Stimulated activated CD8-positive, alpha-beta memory T cell treated with anti-CD3 and anti-CD28 coated beads, Interleukin-15, amount 100 ng/mL, for 48 hours (primary cell): ENCODE measurements at regions not wholly inside any gene's neighbourhood (a gene's known extent, or its start where the extent isn't known, plus 50 kb on each side); places are given as distances from the start of the nearest gene placed in this dataset.

Source experiments
- DNase-seq, 2 donors: peaks; one replicate each; pipeline ENCODE4 v3.0.0-alpha.2; 2020; ENCODE audit warnings: low read depth in 2 of 2

GRCh38 chr13:53201454-53202225 is 173.0 kb downstream of the OLFM4 start:
- no peak for DNase-seq

- no peak for DNase-seq
Measured at GRCh38 chr13:53204598-53204997, 176.0 kb downstream of the OLFM4 start.

DNA sequence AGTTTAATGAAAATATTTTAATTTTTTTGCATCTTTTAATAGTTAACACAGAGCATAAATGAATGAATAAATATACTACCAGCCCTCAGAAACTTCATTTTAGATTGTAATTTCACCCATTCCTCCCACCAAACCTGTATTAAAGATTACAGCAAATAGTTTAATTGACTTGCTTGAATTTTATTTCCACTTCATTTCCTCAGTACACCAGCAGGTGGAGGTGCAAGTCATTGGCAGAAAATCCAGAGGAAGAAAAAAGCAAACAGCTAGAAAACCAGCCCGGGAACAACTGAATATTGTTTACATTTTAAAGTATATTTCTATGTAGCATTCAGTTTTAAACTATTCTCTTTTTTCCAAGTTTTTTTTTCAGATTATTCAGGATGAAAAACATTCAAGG is 177.8 kb downstream of the OLFM4 start:
- DNase-seq = no peak

DNA sequence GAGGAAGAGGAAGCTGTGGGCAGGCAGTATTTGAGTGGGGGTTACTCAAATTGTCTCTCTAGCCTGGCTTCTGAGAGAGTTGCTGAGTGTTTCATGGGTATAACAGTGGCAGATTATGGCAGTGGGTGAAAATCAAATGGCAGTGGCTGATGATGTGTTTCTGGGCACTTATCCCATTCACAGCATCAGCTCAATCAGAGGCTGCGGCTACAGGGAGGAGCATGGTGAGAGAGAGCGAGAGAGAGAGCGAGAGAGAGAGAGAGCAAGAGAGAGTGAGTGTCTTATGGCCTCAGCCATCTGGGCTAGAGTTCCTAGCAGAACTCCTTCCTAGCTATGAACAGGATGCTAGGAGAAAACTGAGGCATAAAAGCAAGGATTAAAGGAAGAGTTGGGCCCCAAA is 178.9 kb downstream of the OLFM4 start:
- DNase-seq = no peak

- no peak for DNase-seq
Measured at GRCh38 chr13:53214433-53214832, 185.8 kb downstream of the OLFM4 start.

- no peak for DNase-seq
Measured at GRCh38 chr13:53215563-53215962, 186.9 kb downstream of the OLFM4 start.

- DNase-seq = no peak
Measured at GRCh38 chr13:53216773-53217172, 188.2 kb downstream of the OLFM4 start.

GRCh38 chr13:53217194-53217593 is 188.6 kb downstream of the OLFM4 start:
- no peak for DNase-seq

DNA sequence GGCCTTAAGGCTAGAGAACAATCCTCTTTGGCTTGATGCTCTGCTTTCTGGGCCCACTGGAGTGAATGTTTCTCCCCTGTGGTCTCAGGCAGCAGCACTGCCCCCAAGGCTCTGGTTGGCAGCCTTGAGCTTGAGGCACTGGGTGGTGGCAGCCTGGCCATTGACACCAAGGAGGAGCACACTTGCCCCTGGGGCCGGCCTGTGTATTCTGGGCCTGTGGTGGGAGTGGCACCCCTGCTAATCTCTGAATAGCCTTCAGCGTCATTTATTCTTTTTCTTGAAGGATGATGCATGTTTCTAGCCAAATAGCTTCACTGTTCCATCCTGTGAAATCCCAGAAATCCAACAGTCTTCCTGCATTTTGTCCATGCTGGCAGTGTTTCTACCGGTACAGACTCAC is 191.4 kb downstream of the OLFM4 start:
- DNase-seq = no peak

DNA sequence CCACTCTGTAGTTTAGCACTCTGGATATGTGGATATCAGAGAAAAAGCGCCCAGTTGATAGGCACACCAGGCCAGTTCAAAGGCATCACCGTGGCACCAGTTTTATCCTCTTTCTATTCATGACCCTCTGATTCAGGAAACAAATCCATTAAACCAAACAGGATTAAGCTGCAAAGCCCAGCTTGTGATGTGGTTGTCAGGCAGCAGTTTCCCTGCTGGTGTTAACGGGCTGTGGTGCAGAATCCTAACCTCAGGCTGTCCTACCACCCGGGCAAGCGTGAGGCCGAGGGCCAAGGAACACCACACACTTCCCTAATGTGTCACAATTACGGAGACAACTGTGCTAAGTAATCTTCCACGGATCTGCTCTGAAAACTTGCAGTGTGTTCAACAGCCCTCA is 209.1 kb downstream of the OLFM4 start:
- DNase-seq = no peak

DNA sequence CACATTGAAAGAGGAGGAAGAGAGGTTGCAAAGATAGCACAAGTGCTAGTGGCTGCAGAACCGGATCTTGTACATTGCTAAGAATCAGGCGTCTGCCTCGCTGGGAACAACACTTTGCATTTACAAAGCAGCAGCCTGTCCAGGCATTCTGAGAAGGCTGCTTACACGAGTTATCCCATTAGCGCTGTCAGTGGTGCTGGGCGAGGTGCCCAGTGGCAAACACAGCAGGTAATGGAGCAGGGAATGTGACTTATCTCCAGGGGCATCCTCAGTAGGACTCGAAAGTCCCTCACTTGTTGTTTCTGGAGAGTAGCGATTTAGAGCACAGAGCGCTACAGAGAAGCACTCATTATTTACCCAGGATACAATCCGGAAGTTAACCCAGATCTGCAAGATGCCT is 209.6 kb downstream of the OLFM4 start:
- no peak for DNase-seq

DNA sequence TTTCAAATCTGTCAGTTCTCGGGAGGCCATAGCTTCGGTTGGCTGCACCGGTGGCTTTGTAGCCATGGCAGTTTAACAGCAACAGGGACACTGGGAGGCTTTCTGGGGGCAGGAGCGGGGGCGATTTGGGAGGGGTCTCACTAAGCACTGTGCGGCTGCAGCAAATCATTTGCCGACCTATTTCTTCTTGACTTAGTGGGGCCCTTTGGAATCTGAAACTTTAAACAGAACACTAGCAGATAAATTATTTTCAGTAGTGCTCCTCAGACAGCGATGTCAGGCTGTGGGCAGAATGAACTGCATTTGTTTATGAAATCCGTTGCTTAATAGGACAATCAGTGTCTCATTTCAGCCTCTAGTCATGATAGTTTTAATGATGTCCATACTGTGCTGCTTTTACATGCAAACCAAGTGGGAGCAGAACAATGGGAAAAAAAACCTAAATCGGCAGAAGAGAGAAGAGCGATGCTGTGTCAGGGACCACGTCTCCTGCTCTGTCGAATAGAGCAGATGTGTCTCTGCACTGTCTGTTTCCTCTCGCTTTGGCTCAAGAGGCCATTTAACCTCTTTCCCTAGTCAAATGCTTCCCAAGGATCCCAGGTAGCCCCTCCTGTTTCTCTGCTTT is 211.9 kb downstream of the OLFM4 start:
- DNase-seq = no peak

DNA sequence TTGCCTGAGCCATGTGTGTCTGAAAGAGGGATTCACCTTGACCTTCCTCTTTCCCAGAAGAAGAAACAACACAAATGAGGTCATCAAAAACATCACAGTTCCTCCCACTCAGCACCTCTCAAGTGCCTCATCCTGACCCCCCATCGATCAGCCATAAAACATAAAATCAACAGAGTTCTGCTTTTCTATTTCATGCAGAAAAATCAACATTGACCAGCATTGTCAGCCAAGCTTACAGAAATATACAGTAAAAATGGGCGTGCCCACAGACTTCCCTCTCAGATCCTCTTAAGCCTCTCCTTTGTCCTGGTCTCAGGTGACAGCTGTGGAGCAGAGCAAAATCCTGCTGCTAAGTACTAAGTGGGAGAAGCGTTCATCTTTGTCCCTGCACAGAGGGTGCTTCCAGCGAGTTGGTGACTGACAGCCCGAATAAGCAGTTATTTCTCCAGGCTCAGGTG is 213.3 kb downstream of the OLFM4 start:
- DNase-seq = no peak

DNA sequence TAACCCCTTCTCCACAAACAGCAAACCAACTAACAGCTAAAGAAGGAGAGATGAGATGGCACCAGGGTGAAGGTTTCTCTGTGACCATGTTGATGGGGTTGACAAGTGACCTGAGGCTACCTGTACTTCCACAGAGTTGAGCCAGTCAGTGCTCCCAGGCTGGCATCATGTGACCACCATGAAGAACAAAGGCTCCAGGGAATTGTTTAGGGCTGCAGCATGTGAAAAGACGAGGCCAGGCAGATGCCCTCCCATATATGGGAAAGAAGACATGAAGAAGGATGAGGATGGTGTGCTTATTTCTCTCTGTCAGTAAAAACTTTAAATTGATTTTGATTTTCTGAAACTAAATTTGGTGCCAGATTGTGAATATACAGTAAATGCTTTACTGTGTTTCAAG is 220.6 kb downstream of the OLFM4 start:
- no peak for DNase-seq

- DNase-seq = no peak
Measured at GRCh38 chr13:53250272-53250875, 221.8 kb downstream of the OLFM4 start.

GRCh38 chr13:53250977-53251376 is 222.4 kb downstream of the OLFM4 start:
- no peak for DNase-seq

DNA sequence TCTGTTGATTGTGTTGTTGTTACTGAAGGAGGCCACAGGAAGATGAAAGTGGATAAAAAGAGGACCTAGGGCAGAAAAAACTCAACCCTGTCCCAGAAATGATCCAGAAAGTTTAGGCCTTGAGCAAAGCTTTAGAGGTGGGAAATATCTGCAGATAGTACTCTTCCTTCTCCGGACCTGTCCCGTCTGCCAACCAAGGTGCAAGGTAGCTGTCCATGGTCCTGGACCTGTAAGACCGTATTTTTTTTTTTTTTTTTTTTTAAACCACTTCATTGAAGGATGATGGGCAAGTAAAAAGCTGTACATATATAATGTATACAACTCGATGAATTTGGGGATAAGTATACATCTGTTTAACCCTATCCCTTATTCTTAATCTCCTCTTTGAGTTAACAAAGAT is 225.9 kb downstream of the OLFM4 start:
- no peak for DNase-seq

- no peak for DNase-seq
Measured at GRCh38 chr13:53255795-53256194, 227.2 kb downstream of the OLFM4 start.

DNA sequence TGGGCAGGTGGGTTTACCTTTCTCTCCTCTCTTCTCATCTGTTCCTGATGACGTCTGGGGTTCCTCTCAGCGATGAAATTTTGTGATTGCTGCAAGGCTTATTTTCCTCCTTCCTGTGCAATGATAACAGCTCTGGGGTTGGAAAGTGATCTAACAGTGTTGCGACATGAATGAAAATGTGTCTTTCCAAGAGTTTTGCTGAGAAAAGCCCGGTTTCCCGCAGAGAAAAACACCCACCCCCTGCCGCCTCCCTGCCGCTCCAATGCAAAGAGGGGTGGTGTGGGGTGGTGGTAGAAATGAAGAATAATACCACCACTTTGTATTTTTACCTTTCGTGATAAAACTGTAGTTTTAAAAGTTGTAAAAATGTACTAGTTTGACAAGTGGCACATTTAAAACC is 232.0 kb downstream of the OLFM4 start:
- no peak for DNase-seq

- no peak for DNase-seq
Measured at GRCh38 chr13:53264751-53265385, 236.3 kb downstream of the OLFM4 start.

GRCh38 chr13:53266757-53267156 is 238.1 kb downstream of the OLFM4 start:
- no peak for DNase-seq

GRCh38 chr13:53269634-53270033 is 241.0 kb downstream of the OLFM4 start:
- DNase-seq = no peak

- no peak for DNase-seq
Measured at GRCh38 chr13:53272873-53273272, 244.3 kb downstream of the OLFM4 start.
